Loucy (cell line): ENCODE measurements at regions not wholly inside any gene's neighbourhood (a gene's known extent, or its start where the extent isn't known, plus 50 kb on each side); places are given as distances from the start of the nearest gene placed in this dataset.

ENCODE experiments used
- H2AFZ ChIP-seq: fragments of 200-600 bp; sonication (generic); 2 replicates; pipeline ENCODE4 v1.6.0; 2016; ENCODE audit warnings: antibody characterized with exemption, mild to moderate bottlenecking, low read length, moderate library complexity
- H3F3A ChIP-seq: fragments of 200-600 bp; 2 replicates; pipeline ENCODE4 v1.6.0; 2016; ENCODE audit warnings: antibody characterized with exemption, low read depth, mild to moderate bottlenecking
- H3K27me3 ChIP-seq: fragments of 200-600 bp; sonication (generic); 2 replicates; pipeline ENCODE4 v1.6.1; 2014; ENCODE audit warnings: low read length, mild to moderate bottlenecking; ENCODE audit not compliant: insufficient read depth, poor library complexity, severe bottlenecking
- H3K36me3 ChIP-seq: fragments of 200-600 bp; sonication (generic); 2 replicates; pipeline ENCODE4 v1.6.1; 2016; ENCODE audit warnings: low read length; ENCODE audit not compliant: insufficient read depth
- H3K4me1 ChIP-seq: fragments of 200-600 bp; sonication (generic); 2 replicates; pipeline ENCODE4 v1.5.1; 2014; ENCODE audit warnings: low read length, mild to moderate bottlenecking; ENCODE audit not compliant: insufficient read depth, poor library complexity, severe bottlenecking
- H3K4me2 ChIP-seq: fragments of 200-600 bp; sonication (generic); 2 replicates; pipeline ENCODE4 v1.6.0; 2014; ENCODE audit warnings: antibody characterized with exemption, low read length, low read depth, mild to moderate bottlenecking; ENCODE audit not compliant: poor library complexity, severe bottlenecking
- H3K4me3 ChIP-seq: fragments of 200-600 bp; sonication (generic); 2 replicates; pipeline ENCODE4 v1.5.1; 2014; ENCODE audit warnings: low read length, mild to moderate bottlenecking, mixed read lengths; ENCODE audit not compliant: poor library complexity, severe bottlenecking
- H3K79me2 ChIP-seq: fragments of 200-600 bp; sonication (generic); 2 replicates; pipeline ENCODE4 v1.6.1; 2014; ENCODE audit warnings: low read length; ENCODE audit not compliant: insufficient read depth
- H3K9ac ChIP-seq: fragments of 200-600 bp; sonication (generic); 2 replicates; pipeline ENCODE4 v1.6.0; 2014; ENCODE audit warnings: mild to moderate bottlenecking, low read depth, low read length, moderate library complexity; ENCODE audit not compliant: poor library complexity, severe bottlenecking
- H3K9me2 ChIP-seq: fragments of 200-600 bp; sonication (generic); replicated peaks from 2 replicates; pipeline ENCODE4 v1.6.1; 2016; ENCODE audit warnings: low read depth, low read length, mixed read lengths
- H3K9me3 ChIP-seq: fragments of 200-600 bp; sonication (generic); 2 replicates; pipeline ENCODE4 v1.6.1; 2014; ENCODE audit warnings: mild to moderate bottlenecking, antibody characterized with exemption, low read length, low read depth; ENCODE audit not compliant: insufficient read depth
- H4K20me1 ChIP-seq: fragments of 200-600 bp; sonication (generic); 2 replicates; pipeline ENCODE4 v1.6.0; 2014; ENCODE audit warnings: antibody characterized with exemption, low read length, mild to moderate bottlenecking; ENCODE audit not compliant: insufficient read depth, poor library complexity, severe bottlenecking
- EZH2phosphoT487 ChIP-seq: fragments of 200-600 bp; IDR thresholded peaks from 2 replicates; pipeline ENCODE4 v1.6.1; 2018; ENCODE audit warnings: antibody characterized with exemption, mild to moderate bottlenecking, moderate library complexity, borderline replicate concordance
- TF ChIP-seq, protein P1 (sequence below): fragments of 200-600 bp; sonication (generic); conservative IDR thresholded peaks from 2 replicates; pipeline ENCODE4 v1.5.1; 2014; ENCODE audit warnings: mild to moderate bottlenecking, antibody characterized with exemption, low read length

GRCh38 chr14:29232711-29233110 is 466.1 kb downstream of the FOXG1 start:
- Histone ChIP-seq H3K27me3 (no peaks in the 10 kb centered on the region), H3K9ac (no peak overlapping the region), H3K9me3 (no peaks in the 10 kb centered on the region), H3K9me2 (no peaks in the 10 kb centered on the region), H3K4me3 (no peak overlapping the region), H2AFZ (no peak overlapping the region), H3K4me2 (no peak overlapping the region), H3K79me2 (no peaks in the 10 kb centered on the region), H4K20me1 (no peaks in the 10 kb centered on the region), H3K4me1 (no peaks in the 10 kb centered on the region), H3F3A (no peaks in the 10 kb centered on the region), H3K36me3 (no peaks in the 10 kb centered on the region)
- no peak for TF ChIP-seq EZH2phosphoT487
- TF ChIP-seq, protein P1, sequence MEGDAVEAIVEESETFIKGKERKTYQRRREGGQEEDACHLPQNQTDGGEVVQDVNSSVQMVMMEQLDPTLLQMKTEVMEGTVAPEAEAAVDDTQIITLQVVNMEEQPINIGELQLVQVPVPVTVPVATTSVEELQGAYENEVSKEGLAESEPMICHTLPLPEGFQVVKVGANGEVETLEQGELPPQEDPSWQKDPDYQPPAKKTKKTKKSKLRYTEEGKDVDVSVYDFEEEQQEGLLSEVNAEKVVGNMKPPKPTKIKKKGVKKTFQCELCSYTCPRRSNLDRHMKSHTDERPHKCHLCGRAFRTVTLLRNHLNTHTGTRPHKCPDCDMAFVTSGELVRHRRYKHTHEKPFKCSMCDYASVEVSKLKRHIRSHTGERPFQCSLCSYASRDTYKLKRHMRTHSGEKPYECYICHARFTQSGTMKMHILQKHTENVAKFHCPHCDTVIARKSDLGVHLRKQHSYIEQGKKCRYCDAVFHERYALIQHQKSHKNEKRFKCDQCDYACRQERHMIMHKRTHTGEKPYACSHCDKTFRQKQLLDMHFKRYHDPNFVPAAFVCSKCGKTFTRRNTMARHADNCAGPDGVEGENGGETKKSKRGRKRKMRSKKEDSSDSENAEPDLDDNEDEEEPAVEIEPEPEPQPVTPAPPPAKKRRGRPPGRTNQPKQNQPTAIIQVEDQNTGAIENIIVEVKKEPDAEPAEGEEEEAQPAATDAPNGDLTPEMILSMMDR, result no peak

- Histone ChIP-seq H2AFZ (no peak overlapping the region), H3K4me3 (no peak overlapping the region), H3K9me2 (no peaks in the 10 kb centered on the region), H4K20me1 (no peaks in the 10 kb centered on the region), H3K79me2 (no peaks in the 10 kb centered on the region), H3K9me3 (no peaks in the 10 kb centered on the region), H3K4me2 (no peak overlapping the region), H3K36me3 (no peaks in the 10 kb centered on the region), H3K27me3 (no peaks in the 10 kb centered on the region), H3K9ac (no peak overlapping the region), H3F3A (no peaks in the 10 kb centered on the region), H3K4me1 (no peaks in the 10 kb centered on the region)
- TF ChIP-seq EZH2phosphoT487, result no peak
- TF ChIP-seq, protein P1, result no peak
These were observed 466.6 kb downstream of the FOXG1 start for GRCh38 chr14:29233188-29233587.

DNA sequence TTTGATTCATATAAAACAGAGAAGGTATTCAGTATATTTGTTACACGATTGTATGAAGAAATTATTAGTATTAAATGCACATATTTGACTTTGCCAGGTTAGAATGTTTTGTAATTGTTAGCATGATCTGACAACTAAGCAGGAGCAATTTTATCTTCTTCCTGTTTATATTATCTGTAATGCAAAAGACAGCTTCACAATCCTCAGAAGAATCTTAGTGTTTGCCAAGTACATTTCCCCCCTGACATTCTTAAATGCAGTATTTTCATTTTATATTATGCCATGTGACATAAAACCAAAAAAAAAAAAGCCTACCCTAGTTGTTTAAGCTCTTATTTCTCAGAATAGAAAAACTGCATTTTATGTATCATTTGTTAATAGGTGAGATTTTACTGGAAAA is 469.4 kb downstream of the FOXG1 start:
- Histone ChIP-seq H4K20me1 (no peaks in the 10 kb centered on the region), H3K4me1 (no peaks in the 10 kb centered on the region), H3K79me2 (no peaks in the 10 kb centered on the region), H3F3A (no peaks in the 10 kb centered on the region), H3K27me3 (no peaks in the 10 kb centered on the region), H3K9ac (no peak overlapping the region), H3K9me2 (no peaks in the 10 kb centered on the region), H2AFZ (no peak overlapping the region), H3K4me3 (no peak overlapping the region), H3K36me3 (no peaks in the 10 kb centered on the region), H3K4me2 (no peak overlapping the region), H3K9me3 (no peaks in the 10 kb centered on the region)
- TF ChIP-seq EZH2phosphoT487, result no peak
- TF ChIP-seq, protein P1, result no peak
